GM23338 (cell line): ENCODE measurements at regions not wholly inside any gene's neighbourhood (a gene's known extent, or its start where the extent isn't known, plus 50 kb on each side); places are given as distances from the start of the nearest gene placed in this dataset.

Source experiments
- CTCF ChIP-seq, 2 experiments: fragments of 200-600 bp in 1 of 2; sonication (generic) in 1 of 2; conservative IDR thresholded peaks; 2 replicates each; pipeline versions ENCODE4 v1.5.1 to v1.6.1; 2016 to 2017; ENCODE audit warnings: antibody characterized with exemption in 2 of 2, low read depth in 2 of 2, mild to moderate bottlenecking in 2 of 2, moderate library complexity in 1 of 2
- REST ChIP-seq: IDR thresholded peaks from one replicate; pipeline ENCODE4 v1.6.1; 2018; ENCODE audit warnings: antibody characterized with exemption; ENCODE audit not compliant: unreplicated experiment

GRCh38 chr10:29882766-29883165, 176.6 kb downstream of the JCAD start:
- TF ChIP-seq CTCF (conservative IDR thresholded peaks at IDR 0.05; ENCODE audit: low read depth in 2 of 2) (no peak), REST (no peak)
